GM19239 (cell line): ENCODE measurements at regions not wholly inside any gene's neighbourhood (a gene's known extent, or its start where the extent isn't known, plus 50 kb on each side); places are given as distances from the start of the nearest gene placed in this dataset.
A peak's percentile ranks its signal among the peaks of the same experiment; 100 is the strongest.

Experiments
- DNase-seq: peaks from one replicate; pipeline ENCODE4 v3.0.0; 2011; ENCODE audit warnings: low spot score; ENCODE audit not compliant: insufficient read length
- FAIRE-seq: peaks from 2 replicates; lab custom pipeline; 2011; peaks lifted over from hg19 to GRCh38; lab: Jason Lieb, UNC

DNA sequence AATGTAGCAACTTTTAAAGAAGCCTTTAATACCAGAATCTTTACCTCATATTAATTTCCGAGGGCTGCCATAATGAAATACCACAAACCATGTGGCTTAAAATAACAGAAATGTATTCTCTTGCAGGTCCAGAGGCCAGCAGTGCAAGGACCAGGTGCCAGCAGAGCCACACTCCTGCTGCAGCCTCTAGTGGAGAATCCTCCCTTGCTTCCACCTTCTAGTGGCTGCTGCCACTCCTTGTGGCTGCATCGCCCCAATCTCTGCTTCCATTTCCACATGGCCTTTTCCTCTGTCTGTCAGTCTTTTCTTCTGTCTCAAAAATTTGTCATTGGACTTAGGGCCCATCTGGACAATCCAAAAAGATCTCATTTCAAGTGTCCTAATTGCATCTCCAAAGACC is 401.5 kb downstream of the EFNA5 start:
- FAIRE-seq (no peak), DNase-seq (no peak)

DNA sequence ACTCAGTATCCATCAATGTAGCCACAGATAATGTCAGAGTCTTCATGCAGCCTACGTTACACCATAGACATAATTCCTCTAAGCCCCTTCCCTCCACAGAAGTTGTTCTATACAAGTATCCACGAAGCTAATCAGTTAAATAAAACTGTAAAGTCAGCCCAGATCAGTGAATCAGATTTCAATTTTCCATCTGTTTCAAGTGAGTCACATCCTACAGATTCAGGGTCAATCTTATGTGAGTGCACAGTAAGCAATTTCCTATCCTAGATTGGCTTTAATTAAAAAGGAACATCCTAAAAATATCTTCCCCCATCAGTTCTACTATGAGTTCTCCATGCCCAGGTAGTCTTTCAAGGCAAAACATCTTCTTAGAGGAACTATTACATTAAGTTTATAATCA is 402.5 kb downstream of the EFNA5 start:
- FAIRE-seq (no peak), DNase-seq (no peak)

DNA sequence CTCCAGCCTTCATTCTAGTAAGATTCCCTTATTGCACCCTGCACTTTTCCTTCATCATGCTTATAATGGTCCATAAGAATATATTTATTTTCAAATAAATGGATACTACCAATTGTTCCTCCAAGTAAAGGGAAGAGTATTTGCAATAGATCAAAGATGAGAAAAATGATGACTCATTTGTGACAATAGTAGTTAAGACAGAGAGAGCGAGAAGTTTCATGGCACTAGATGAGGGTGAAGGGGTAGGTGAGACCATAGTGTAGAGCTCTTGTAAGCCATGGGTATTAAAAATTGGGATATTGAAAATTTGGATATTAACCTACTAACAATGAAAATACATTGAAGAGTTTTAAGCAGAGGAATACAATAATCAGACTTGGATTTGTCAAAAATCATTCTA is 404.6 kb downstream of the EFNA5 start:
- no peak for FAIRE-seq
- DNase-seq, result no peak

DNA sequence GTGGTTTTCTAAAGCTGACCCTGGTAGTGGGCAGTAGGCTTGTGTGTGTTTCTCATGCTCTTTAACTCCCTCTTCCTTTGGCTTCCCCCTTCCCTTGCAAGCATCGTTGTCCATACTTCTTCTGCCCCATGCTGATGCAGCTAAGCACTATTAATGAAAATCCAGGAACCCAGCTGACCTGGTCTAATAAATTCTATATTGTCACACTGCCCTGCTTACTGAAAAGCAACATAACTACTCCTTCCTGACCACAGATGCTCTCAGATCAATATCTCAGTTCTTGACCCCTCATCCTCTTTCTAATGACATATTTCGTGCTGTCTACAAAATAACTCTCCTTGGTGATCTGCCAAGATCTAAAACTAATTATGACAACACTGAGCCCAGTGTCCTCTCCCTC is 405.5 kb downstream of the EFNA5 start:
- FAIRE-seq (no peak), DNase-seq (no peak)

DNA sequence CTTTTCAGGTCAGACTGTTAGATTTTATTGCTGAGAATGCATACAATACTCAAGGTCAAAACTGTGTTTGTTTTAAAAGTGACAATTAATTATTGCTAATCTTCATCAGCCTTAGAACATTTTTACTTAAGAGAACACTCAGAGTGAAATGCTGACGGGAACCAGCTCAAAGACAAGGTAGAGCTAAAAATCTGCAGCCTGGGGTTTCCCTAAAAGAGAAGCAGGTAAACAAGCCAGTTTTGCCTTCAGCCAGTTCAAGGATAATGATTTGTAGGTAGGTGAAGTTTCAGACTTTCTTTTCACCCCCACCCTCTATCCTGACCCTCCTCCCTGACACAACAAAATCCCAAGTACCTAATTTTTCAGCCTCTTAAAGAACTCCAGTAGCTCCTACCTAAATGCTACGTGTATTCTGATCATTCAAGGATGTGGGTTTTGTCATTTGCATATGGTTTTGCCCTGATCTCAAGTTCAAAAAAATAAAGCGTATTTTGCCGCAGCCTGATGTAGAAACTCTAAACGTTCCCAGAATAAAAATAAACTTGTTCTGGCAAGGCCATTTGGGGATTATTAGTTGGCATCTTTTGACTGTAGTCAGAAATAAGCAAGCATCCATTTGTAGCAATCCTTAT is 407.2 kb downstream of the EFNA5 start:
- FAIRE-seq (peak; percentile 82), DNase-seq (peak; percentile 14)

DNA sequence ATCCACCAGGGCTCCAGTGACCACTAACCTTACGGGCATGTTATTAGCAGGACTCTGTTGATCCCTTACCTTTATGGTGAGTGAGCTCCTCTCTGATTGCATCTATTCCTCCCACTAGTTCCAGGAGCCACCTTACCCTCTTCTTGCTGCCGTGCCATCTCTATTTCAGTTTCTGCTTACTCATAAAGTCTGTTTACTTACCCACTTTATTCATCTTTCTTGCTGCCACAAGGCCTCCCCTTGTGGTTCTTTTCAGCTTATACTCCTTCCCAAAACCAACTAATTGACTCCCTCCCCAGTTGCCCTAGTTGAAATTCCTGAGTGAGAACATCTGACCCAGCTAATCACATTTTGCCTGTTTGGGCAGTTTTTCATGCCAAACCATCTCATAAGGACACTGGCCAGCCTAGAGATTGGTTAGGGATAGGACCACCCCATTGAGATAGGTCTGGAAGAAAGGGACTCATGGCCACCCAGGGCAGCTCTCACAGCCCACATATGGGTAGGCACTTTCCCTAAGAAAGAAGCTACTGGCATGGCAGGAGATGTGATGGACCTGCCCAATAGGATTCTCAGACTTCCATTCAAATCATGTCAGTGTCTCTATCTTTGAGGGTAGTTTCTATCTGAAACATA is 412.7 kb downstream of the EFNA5 start:
- FAIRE-seq (no peak), DNase-seq (no peak)

DNA sequence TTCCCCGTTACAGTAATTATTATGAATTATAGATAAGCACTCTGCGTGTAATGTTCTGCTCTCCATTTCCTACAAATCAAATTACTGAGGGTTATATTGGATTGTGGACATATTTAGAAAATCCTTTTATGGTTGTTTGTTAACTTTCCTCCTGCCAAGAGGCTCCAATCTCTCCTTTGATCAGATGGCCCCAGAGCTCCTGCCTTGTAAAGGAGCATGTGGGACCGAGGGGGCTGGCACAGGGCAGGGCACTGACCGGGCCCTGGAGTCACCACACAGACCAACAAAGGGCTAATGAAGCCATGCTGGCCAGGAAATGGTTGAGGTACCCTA is 415.9 kb downstream of the EFNA5 start:
- FAIRE-seq, result no peak
- DNase-seq, result no peak

DNA sequence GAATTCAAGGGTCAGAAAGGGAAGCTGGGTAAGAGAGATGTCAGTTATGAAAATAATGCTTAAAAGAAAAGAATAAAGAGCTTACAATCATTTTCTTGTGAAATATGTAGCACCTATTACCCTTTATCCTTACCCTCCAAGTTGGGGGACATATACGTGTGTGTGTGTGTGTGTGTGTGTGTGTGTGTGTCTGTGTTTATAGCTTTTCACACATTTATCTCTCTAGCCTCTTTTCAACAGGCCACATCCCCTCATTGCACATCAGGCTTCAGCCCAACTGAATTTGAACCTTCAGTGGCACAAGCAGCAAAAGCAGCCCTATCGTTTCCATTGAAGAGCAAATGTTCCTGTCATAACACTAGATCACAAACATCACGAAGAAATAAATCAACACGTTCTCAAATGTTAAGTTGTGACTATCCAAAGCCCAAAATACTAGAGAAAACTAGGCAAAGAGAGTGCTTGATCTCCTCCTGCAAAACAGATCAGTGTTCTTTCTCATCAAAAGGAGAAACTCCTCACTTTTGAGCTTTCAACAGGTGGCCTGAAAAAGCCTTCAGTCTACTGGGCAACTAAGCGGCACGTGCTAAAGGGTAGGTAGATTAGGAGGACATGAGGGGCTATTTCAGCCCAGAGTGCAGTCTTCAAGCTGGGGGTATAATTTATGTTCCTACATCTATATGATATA is 416.4 kb downstream of the EFNA5 start:
- FAIRE-seq (no peak), DNase-seq (no peak)

DNA sequence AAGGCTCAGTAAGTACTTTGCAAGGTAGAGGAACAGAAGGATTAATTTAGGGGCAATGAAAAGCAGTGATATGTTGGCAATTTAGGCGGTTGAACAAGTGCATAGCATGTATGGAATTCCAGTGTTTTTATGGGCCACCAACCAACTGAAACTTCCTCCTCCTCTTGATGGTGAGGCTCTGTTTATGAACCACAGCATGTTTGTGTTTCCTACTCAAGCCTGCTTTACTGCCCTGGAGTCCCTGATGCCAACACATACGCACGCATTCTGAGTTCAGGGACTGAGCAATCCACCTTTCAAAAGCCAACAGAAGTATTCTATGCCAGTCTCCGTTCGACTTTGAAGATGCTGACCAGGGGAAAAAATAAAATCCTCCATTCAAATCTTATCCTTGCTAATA is 417.5 kb downstream of the EFNA5 start:
- DNase-seq (no peak), FAIRE-seq (no peak)

DNA sequence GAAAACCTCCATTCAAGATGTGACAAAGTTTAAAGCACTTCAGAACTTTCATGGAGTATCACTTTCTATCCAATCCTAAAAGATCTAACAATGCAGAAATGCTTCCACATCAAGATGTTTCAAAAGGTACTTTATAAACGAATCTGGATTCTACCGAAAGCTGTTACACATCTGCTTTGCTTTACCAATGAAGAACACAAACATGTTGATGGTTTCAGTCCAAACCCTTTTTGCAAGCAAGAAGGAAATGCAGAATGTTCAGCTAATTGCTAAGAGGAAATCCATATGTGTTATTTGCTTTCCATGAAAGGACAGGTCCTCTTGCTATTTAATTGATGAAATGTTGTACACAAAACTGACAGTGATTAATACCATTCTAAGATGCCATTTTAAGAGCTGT is 419.6 kb downstream of the EFNA5 start:
- FAIRE-seq (peak; percentile 35), DNase-seq (no peak)

DNA sequence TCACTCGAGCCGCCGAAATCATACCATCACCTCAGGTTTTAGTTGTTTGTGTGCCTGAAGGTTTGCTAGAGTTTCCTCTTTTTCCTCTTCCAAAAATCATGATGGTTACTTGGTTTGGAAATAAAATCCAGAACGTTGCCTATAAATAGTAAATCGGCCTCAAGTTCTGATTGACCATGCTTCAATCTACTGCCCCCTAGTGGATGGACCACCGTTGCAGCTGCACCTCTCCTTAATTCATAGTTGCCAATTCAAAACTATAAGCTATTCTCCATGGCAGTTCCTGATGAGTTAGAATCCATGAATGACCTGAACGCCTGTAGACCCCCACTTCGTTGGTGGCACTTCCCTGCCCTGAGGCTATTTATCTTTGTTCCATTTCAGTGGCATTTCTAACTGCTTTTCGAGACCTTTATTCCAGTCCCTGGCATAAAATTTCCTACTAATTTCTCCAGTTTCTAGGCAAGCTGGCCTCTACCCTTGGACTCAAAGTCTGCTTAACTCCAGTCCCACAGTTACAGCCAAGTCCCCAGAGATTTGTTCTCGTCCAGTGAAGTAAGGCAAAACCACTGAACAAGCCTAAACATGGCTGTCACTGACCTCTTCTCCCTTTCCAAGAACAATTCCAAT is 422.6 kb downstream of the EFNA5 start:
- DNase-seq (no peak), FAIRE-seq (peak; percentile 45)

DNA sequence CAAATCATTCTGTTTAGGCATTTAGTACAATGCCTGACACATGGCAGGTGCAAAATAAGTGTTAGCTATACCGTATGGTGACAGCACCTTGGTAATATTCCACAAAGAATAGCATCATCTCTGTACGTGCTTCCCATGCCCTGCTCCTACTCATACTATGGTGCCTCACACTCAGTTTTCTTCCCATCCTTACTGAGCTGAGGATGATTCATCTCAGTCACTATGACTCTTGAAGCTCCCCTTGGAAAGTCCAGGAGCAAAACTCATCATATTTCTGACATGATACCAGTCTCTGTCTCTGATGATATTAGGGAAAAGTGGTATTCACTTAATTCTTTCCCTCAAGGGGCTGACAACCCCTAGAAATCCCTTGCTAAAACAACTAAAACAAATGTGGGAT is 423.3 kb downstream of the EFNA5 start:
- no peak for FAIRE-seq
- DNase-seq, result no peak

DNA sequence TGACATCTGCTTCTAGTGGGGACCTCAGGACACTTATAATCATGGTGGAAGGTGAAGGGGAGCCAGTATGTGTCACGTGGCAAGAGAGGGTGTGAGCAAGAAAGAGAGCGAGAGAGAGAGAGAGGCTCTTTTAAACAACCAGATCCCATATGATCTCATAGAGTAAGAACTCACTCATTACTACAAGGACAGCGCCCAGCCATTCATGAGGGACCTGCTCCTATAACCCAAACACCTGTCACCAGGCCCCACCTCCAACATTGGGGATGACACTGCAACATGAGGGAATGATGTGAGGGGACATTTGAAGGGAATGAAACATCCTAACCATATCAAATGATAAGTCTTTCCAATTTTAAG is 427.5 kb downstream of the EFNA5 start:
- FAIRE-seq (no peak), DNase-seq (no peak)

DNA sequence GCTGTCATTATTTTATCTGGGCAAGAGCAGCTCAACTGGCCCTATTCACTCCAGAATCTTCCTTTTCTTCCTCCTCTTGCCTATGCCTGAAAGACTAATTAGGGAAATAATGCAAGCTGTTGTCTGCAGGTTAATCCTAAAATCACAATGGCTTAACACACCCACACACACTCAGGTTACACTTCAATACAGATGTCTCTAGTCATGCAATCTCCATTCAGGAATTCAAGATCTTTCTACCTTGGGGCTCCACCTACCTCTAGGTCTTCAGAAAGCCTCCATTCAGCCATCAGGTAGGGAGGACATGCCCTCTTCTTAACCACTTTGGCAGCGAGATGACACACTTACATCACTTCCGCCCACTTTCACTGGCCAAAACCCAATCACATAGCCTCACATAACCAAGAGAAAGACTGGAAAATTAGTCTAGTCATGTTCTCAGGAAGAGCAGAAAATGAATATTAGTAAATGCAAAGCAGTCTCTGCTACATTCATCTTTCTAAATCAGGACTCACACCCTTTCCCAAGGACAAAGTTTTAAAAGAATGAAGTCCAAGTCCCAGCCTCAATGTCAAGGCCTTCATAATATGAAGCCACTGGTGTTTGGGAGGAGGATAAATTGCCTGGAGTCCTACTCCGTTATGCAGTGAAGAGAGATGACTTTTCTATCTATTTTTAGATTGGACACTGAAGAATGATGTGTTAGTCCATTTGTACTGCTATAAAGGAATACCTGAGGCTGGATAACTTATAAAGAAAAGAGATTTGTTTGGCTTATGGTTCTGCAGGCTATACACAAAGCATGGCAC is 428.1 kb downstream of the EFNA5 start:
- FAIRE-seq (no peak), DNase-seq (no peak)

DNA sequence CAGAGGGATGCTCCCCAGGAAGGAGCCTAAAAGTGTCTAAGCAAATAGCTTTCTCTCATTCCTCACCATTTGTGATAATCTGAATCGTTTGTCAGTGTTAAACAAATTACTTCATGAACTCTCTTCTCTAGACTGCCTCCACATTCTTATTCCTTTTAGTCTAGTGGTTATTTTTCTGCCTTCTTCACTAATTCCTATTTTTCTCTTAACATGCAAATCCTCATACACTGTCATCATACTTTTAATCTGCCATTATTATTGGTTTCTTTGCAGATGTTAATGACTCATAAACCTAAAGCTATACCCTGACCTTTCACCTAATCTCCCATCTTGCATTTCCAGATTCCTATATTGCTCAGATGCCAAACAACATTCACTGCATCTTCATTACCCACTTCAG is 428.9 kb downstream of the EFNA5 start:
- DNase-seq (no peak), FAIRE-seq (no peak)

DNA sequence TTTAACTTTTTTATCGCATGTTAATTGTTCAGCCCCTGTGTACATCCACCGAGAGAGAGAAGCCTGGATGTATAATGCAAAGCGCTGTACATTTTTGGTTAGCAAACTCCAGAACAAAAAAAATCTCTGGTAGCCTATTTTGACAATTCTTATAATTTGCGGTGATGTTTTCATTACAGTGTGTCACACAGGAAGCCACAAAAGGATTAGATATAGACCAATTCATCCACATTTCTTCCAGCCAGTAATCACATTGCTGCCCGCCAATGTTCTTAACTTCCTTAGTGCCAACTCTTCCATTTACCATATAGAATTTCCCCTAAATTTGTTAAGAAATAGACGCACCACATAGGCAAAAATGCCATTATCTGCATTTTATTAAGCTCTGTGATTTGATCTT is 435.6 kb downstream of the EFNA5 start:
- no peak for DNase-seq
- no peak for FAIRE-seq

DNA sequence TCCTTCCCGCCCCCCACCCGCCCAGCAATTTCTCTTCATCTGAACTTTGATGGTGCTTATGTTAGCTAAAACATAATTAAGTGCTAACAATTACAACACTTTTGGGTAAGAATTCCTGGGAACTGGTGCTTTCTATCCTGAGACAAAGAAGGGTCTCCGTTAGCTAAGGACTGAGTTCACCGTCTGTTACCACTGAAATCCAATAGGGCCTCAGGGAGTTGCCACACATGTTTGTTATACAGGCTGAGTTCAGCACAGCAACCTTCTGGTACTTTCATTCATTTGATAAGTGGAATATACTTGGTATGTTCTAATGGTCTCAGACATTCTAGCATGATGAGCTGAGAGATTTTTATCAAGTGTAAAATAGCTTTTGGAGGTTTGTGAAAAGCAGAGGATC is 437.9 kb downstream of the EFNA5 start:
- FAIRE-seq (no peak), DNase-seq (no peak)

DNA sequence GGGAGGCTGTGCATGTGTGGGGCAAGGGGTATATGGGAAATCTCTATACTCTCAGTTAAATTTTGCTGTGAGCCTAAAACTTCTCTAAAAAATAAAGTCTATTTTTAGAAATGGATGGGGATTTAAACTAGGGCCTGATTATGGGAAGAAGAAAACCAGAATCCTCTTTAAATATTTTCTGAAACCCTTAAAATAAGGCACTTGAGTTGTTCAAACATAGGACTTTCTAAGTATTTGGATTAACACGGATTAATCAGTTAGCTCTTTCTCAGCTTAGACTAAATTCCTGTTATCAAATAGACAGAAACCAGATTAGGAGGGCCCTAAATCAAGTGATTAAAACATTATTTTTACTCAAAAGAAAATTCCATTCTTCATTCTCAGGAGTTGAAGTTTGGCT is 438.4 kb downstream of the EFNA5 start:
- FAIRE-seq (no peak), DNase-seq (no peak)

DNA sequence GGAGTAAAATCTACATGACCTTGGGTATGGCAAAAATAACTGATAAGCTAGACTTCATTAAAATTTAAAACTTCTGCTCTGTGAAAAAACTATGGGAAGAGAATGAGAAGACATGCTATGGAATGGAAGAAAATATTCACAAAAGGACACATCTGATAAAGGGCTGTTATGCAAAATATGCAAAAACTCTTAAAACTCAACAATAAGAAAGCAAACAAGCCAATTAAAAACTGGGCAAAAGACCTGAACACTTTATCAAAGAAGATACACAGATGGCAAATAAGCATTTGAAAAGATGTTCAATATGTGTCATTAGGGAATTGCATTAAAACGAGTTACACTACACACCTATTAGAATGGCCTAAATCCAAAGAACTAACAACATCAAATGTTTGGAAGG is 439.5 kb downstream of the EFNA5 start:
- DNase-seq (no peak), FAIRE-seq (peak; percentile 35)

DNA sequence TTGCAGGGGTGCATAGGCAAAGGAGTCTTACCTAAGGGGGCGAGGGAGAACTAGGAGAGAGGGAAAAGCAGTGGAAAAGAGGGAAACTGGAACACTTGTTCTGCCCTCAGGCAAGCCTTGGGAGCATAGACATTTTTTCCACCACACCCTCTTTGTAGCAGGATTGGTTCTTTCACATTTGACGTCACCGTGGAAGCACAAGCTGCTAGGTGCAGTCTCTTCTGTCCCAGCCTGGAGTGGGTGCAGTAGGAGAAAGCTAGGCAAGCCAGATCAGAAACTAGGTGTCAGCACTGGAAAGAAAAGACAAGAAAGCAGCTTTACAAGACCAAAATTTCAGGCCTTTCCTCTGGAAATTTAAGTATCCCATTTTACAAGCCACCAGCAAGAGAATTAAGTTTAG is 440.4 kb downstream of the EFNA5 start:
- FAIRE-seq, result peak; percentile 31
- no peak for DNase-seq

DNA sequence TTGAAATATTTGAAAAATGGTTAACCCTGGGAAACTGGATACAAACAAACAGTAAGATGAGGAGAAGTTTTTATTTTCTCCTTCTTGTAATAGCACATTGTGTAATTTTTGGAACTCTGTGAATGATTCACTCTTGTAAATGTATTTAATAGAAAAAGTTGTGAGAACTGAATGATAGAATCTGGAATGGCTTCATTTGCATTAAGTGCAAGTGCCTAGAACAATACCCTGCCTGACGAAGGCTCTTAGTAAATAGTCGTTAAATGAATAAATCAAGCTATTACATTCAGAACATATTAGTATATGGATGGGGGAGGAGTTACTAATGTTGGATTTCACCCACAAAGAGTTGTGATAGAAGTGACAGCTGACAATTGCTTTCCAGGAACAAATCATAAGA is 442.5 kb downstream of the EFNA5 start:
- DNase-seq (no peak), FAIRE-seq (no peak)
